NB4 (cell line): ENCODE measurements at regions not wholly inside any gene's neighbourhood (a gene's known extent, or its start where the extent isn't known, plus 50 kb on each side); places are given as distances from the start of the nearest gene placed in this dataset.
"Not testable (repeated sequence)": the region's sequence is repeated elsewhere in the genome, so short reads cannot be mapped to it uniquely, and the experiment has no call there.

ENCODE experiments used
- DNase-seq: peaks from one replicate; pipeline ENCODE4 v3.0.0; 2010; ENCODE audit warnings: low read depth
- H3K4me3 ChIP-seq: one replicate; pipeline ENCODE4 v1.5.1; 2011; ENCODE audit warnings: mild to moderate bottlenecking, low read depth, low read length, moderate library complexity
- MYC ChIP-seq: IDR thresholded peaks from 2 replicates; pipeline ENCODE4 v1.6.1; 2011; ENCODE audit warnings: low read depth, low read length
- POLR2A ChIP-seq: IDR thresholded peaks from 2 replicates; pipeline ENCODE4 v1.6.1; 2011; ENCODE audit warnings: mild to moderate bottlenecking; ENCODE audit not compliant: insufficient read length; ENCODE audit errors: extremely low read depth
- TF ChIP-seq, protein P1 (sequence below): IDR thresholded peaks from 2 replicates; pipeline ENCODE4 v1.6.1; 2011; ENCODE audit warnings: low read depth, low read length
- TF ChIP-seq, protein P2 (sequence below): IDR thresholded peaks from one replicate; pipeline ENCODE4 v1.5.1; 2012; ENCODE audit warnings: low read depth, low read length

DNA sequence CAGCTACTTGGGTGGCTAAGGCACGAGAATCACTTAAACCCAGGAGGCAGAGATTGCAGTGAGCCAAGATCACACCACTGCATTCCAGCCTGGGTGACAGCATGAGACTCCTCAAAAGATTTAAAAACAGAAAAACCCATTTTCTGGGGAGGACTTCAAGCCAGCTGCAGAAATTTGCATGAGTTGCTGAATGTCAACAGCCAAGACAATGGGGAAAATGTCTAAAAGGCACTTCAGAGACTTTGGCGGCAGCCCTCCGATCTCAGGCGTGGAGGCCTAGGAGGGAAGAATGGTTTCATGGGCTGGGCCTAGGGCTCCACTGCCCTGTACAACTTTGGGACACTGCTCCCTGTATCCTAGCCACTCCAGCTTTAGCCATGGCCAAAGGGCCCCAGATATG is 177.8 kb upstream of the C14orf180 start:
- TF ChIP-seq, protein P1, sequence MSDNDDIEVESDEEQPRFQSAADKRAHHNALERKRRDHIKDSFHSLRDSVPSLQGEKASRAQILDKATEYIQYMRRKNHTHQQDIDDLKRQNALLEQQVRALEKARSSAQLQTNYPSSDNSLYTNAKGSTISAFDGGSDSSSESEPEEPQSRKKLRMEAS, result no peak
- TF ChIP-seq POLR2A, result no peak
- TF ChIP-seq MYC, result no peak
- TF ChIP-seq, protein P2, sequence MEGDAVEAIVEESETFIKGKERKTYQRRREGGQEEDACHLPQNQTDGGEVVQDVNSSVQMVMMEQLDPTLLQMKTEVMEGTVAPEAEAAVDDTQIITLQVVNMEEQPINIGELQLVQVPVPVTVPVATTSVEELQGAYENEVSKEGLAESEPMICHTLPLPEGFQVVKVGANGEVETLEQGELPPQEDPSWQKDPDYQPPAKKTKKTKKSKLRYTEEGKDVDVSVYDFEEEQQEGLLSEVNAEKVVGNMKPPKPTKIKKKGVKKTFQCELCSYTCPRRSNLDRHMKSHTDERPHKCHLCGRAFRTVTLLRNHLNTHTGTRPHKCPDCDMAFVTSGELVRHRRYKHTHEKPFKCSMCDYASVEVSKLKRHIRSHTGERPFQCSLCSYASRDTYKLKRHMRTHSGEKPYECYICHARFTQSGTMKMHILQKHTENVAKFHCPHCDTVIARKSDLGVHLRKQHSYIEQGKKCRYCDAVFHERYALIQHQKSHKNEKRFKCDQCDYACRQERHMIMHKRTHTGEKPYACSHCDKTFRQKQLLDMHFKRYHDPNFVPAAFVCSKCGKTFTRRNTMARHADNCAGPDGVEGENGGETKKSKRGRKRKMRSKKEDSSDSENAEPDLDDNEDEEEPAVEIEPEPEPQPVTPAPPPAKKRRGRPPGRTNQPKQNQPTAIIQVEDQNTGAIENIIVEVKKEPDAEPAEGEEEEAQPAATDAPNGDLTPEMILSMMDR, result no peak
- no peak for DNase-seq

DNA sequence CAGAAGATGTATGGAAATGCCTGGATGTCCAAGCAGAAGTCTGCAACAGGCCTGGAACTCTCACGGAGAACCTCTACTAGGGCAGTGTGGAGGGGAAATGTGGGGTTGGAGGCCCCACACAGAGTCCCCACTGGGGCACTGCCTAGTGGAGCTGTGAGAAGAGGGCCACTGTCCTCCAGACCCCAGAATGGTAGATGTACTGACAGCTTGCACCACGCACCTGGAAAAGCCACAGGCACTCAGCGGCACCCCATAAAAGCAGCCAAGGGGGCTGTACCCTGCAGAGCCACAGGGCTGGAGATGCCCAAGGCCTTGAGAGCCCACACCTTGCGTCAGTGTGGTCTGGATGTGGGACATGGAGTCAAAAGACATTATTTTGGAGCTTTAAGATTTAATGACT is 177.3 kb upstream of the C14orf180 start:
- not testable (repeated sequence) for DNase-seq, H3K4me3 ChIP-seq

More for the DNA sequence above, 177.8 kb upstream of the C14orf180 start:
- no peak overlapping the region for H3K4me3 ChIP-seq

DNA sequence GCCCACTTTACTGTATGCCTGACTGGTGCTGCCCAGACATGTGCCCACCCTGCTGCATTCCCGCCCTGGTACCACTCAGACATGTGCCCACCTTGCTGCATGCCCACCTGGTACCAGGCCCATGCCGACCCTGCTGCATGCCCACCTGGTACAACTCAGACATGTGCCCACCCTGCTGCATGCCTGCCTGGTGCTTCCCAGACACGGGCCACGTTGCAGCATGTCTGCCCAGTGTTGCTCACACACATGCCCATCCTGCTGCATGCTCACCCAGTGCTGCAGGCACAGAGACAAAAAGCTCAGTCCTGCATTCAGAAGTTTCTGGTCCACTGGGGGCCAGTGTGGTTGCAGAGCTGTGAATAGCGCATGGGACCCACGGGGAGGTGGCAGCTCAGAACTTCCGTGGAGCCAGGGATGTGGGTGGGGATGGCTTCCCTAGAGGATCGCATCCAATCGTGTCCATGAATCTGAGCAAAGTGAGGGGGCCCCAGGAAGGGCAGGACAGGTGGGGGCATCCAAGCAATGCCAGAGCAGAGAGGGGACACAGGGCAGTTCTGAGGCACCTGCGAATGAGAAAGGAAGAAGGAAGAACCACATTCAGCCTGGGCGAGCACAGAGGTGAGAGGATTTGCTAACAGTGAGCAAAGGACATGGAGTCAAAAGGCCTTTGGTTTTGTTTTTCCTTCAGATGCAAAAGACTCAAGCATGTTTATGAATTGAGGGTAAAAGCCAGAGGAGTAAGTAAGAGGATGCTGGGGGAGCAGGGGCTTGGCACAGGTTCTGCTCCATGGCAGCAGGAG is 175.9 kb upstream of the C14orf180 start:
- no peak overlapping the region for H3K4me3 ChIP-seq
- no peak for DNase-seq
- TF ChIP-seq, protein P1, result no peak
- no peak for TF ChIP-seq MYC
- no peak for TF ChIP-seq POLR2A
- TF ChIP-seq, protein P2, result no peak

DNA sequence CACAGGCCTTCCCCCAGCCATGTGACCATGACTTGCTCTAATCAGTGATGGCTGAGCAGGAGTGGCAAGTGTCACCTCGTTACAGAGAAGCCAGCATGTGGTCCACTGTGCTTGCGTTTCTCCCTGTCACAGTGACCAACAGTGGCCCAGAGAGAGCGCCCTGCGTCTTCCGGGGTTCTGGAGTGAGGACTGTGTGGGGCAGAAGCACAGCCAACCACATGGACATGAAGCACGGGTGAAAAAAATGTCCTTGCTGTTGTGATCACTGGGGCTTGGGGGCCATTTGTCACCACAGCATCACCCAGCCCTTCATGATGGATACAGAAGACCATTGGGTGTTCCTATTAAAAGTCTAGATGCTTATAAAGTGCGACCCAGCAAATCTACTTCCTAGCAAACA is 174.6 kb upstream of the C14orf180 start:
- H3K4me3 ChIP-seq, result no peak overlapping the region
- DNase-seq, result no peak
- TF ChIP-seq, protein P1, result no peak
- TF ChIP-seq, protein P2, result no peak
- no peak for TF ChIP-seq MYC
- TF ChIP-seq POLR2A, result no peak

DNA sequence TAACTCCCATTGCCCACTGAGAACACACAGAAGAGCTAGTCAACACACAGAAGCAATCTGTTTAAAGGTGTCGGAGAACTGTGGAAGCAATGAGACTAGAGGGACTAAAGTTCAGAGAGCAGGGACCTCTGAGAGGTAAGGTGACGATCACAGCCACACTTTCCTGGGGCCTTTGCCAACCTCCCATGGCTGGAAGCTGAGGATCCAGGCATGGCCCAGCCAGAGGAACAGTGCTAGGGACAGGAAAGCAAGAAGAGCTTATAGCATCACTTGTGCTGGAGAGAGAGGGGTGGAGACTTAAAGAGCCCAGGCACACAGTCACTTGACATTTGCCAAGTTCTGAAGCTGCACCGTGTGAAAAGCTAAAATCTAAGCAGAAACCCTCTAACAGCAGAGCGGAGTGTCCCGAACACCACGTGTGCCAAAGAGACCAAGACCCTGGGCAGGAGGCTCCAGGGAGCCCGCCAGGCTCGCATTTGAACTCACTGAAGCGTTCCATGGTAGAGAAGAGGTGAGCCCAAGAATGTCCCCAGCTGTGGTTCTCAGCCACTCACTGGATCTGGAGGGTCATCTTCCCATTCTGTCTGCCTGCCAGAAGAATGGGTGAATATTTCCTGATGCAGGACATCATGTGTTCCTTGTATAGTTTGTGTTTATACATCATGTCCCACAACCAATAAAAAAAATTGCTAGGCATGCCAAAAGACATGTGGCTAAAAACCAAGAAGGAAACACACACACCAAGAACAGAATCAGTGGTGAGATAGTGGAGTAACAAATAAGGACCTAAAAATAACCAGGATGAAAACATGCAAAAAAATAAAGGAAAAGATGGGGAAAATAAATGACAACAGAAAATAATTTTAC is 174.0 kb upstream of the C14orf180 start:
- H3K4me3 ChIP-seq, result no peak overlapping the region
- TF ChIP-seq POLR2A (no peak), MYC (no peak)
- TF ChIP-seq, protein P1, result no peak
- TF ChIP-seq, protein P2, result no peak
- DNase-seq, result no peak

DNA sequence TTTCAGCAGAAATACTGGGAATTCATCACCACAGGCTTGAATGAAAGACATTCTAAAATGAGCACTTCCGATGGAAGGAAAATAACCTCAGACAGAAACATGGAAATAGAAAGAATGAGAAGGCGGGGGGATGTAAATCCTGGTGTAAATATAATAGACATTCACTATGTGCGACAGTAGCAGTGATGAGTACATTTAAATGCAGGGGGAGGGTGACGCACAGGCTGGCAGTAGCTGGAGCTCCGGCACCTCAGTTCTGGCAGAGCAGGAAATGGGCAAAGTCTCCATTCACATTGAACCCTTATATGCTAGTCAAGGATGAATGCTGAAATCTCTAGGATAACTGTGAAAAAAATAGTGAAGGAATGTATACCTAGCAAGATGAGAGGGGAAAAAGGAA is 172.7 kb upstream of the C14orf180 start:
- TF ChIP-seq POLR2A (no peak), MYC (no peak)
- TF ChIP-seq, protein P1, result no peak
- TF ChIP-seq, protein P2, result no peak
- no peak overlapping the region for H3K4me3 ChIP-seq
- no peak for DNase-seq
